ENCODE measurements at regions not wholly inside any gene's neighbourhood (a gene's known extent, or its start where the extent isn't known, plus 50 kb on each side); places are given as distances from the start of the nearest gene placed in this dataset.
A peak's percentile ranks its signal among the peaks of the same experiment; 100 is the strongest.

GRCh38 chr9:84393266-84393950, 52.9 kb upstream of the SLC28A3 start:
- no peak for DNase-seq
- intact Hi-C loops (cut with DNase I), result loop anchor here (10.0 kb wide), 2 partner anchors 271 to 561 kb away; partner anchors contain the start of gene NTRK2

DNA sequence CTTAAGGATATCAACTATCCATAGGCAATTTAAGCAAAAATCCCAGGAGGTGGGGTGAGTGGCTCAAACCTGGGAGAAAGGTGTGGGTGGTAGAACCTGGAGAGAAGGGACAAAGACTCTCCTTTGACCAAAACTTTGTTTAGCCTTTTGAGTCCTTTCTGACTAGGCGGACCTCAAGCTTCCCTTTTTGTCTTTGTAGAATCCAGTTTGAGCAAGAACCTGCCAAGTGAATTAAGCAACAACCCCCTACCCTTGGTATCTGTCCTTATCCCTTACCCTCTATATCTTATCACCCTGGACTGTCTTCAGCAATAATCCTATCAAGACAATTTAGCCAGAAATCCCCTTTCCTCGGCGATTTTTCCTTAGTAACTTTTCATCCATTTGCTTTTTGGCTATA, 53.5 kb upstream of the SLC28A3 start:
- no peak for DNase-seq
- intact Hi-C loops (cut with DNase I), result loop anchor here (10.0 kb wide), 2 partner anchors 271 to 561 kb away; partner anchors contain the start of gene NTRK2

DNA sequence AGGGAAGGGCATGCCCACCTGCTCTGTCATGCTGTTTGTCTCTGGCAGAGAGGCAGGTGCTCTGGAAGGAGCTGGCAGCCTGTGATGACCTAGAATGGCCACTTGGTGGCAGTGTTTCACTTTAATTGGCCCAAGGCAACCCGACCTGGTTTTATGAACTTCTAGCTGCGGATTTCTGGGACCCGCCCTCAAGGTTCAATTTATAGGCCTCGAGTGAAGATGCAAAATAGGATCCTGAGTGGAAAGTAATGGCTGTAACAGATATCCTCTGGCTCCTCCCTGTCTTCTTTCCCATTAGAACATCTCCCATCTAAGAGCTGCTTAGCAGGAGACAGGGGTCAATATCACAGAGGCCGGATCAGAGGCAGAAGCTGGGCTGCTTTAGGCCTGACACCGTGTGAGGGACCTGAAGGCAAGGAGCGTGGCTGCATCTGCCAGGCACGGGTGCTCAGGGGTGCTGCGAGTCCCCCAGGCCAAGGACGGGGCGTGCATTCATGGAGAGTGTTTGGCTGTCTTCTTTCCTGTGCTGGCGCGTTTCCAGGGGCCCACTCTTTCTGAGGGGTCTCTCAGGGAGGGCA, 56.7 kb upstream of the SLC28A3 start:
- peak; percentile 12 to 89 (median 77) for DNase-seq
- intact Hi-C loops (cut with DNase I), result loop anchor here (10.0 kb wide), 2 partner anchors 268 to 558 kb away; partner anchors contain the start of gene NTRK2

- DNase-seq, result no peak
- intact Hi-C loops (cut with DNase I), result loop anchor here (10.0 kb wide), 2 partner anchors 267 to 557 kb away; partner anchors contain the start of gene NTRK2
Measured at GRCh38 chr9:84397822-84398221, 57.3 kb upstream of the SLC28A3 start.

DNA sequence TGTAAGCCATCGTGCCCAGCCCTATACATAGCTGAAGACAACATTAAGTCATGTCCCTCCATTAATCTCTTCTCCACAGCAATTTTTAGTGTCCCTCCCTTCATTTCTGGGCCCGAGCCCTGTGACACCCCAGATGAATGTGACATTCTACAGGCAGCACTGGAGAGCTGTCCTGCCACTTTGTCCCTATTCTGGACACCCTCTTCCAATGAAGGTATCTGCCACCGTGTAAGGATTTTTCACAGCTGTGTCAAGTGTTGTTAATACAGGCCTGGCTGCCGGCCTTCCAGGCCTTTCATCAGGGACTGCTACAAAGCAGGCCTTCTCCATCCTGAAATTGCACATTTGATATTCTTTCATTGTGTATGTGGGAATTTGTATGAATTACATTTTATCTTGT, 62.0 kb upstream of the SLC28A3 start:
- DNase-seq, result no peak
- intact Hi-C loops (cut with DNase I), result no loop called here

GRCh38 chr9:84403288-84403687, 62.7 kb upstream of the SLC28A3 start:
- DNase-seq, result no peak
- intact Hi-C loops (cut with DNase I), result no loop called here

GRCh38 chr9:84404095-84404686, 63.6 kb upstream of the SLC28A3 start:
- intact Hi-C loops (cut with DNase I), result no loop called here
- DNase-seq, result peak in 2 of 42 donors; percentile 5 to 9

- no peak for DNase-seq
- intact Hi-C loops (cut with DNase I), result no loop called here
Measured at GRCh38 chr9:84405667-84406066, 65.1 kb upstream of the SLC28A3 start.

DNA sequence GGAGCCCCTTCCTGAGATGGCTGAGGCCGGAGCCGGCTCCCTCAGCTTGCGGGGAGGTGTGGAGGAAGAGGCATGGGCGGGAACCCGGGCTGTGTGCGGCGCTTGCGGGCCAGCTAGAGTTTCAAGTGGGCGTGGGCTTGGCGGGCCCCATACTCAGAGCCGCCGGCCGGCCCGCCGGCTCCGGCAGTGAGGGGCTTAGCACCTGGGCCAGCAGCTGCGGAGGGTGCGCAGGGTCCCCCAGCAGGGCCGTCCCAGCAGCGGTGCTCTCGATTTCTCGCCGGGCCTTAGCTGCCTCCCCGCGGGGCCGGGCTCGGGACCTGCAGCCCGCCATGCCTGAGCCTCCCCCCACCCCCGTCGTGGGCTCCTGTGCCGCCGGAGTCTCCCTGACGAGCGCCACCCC, 67.9 kb upstream of the SLC28A3 start:
- DNase-seq, result no peak
- intact Hi-C loops (cut with DNase I), result no loop called here

DNA sequence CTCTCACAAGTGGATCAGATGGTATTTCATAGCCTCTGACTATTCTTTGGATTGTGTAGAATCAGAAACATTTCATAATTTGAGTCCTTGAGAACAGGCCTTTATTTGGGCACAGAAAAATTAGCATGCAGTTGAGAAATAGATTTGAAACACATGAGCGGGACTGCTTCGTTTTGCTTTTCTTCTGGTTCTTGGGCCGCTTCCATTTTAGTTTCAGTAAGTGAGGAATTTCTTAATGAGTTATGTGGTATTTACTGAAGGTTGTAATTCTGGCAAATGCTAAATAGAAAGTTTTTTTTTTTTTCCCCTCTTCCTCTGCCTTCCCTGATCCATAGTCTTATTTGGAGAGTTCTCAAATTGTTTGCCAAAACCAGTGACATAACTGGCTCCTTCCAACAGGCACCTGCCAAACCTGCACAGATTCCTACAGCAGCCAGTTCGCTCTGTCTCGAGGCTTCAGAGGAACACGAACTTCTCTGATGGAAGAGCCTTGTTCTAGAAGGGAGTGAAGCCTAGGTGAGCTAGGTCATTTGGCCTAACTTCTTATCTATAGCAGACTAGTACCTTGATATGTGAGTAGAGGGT, 71.2 kb upstream of the SLC28A3 start:
- intact Hi-C loops (cut with DNase I), result no loop called here
- DNase-seq, result no peak

- no peak for DNase-seq
- intact Hi-C loops (cut with DNase I), result no loop called here
Measured at GRCh38 chr9:84412654-84413053, 72.1 kb upstream of the SLC28A3 start.

DNA sequence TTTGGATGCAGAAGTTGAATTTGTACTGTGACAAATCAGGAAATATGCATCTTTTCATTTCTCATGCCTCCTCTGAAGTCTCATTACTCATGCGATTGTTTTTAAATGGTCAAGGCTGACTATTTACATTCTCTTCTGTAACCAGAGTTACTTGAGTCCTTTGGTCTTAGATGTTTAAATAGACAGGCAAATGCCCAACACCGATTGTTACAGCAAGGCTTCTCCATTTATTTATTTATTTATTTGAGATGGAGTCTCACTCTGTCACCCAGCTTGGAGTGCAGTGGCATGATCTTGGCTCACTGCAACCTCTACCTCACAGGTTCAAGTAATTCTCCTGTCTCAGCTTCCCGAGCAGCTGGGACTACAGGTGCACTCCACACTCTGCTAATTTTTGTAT, 72.7 kb upstream of the SLC28A3 start:
- no peak for DNase-seq
- intact Hi-C loops (cut with DNase I), result no loop called here

DNA sequence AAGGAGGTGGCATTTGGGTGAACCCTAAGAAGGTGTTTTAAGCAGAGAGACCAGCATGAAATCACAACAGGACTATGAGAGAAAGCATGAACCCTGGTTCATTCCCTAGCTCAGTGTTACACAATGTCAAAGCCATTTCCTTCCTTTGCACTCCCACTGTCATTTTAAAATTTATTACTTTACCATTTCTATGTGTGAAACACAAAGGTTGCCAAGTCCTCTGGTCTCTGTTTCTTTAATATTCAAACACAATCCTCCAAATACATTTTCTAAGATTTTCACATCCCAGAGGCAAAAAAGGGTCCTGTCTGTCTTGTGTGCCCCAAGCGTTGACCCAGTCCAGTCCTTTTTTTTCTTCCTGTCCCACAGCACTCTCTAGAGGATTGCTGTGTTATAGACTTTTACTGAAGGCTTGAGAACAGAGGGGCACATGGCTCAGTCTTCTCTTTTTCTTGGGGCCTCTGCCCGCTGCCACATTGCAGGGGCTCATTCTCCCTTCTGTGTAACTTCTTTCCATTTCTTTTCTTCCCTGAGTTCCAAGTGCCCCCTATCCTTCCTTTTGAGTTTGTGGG, 78.6 kb upstream of the SLC28A3 start:
- intact Hi-C loops (cut with DNase I), result no loop called here
- DNase-seq, result no peak

DNA sequence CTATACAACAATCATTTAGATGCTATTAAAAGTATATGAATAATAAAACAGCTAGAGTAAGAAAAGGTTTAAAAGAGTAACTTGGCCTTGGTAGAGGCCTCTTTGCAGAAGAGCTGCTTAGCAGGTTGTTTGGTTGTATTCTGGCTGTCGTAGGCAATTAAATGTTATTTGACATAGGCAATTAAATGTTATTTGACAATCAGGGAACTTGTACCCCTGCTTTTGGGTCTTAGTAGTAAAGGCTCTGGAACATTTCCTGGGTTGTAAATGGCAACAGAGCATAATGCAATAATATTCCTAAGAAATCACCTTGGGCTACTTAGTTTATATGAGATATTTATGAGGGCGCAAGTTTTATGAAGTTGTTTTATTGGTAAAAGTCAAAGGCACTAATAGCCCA, 84.4 kb upstream of the SLC28A3 start:
- no peak for DNase-seq
- intact Hi-C loops (cut with DNase I), result no loop called here

GRCh38 chr9:84432746-84433145, 92.2 kb upstream of the SLC28A3 start:
- intact Hi-C loops (cut with DNase I), result no loop called here
- DNase-seq, result no peak

DNA sequence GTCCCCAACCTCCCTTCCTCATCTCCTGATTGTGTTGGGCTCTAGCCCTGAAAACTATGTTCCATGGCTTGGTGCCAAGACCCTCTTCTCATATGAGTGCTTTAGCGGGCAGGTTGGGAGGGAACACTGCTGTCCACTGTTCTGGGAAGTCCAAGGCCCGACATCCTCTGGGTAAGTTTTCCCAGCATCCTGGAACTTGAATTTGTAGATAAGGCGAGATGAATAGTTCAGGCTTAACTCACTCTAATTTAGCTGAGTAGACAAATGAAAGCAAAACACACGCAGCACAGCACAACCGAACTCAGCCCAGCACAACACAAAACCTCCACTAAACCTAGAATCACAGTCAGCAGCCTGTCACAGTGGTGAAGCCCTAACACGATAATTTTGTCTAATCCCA, 95.3 kb upstream of the SLC28A3 start:
- intact Hi-C loops (cut with DNase I), result no loop called here

GRCh38 chr9:84436386-84437109, 96.0 kb upstream of the SLC28A3 start:
- DNase-seq, result peak in 4 of 42 donors; percentile 6 to 40 (median 15)
- intact Hi-C loops (cut with DNase I), result no loop called here

More for the DNA sequence above, 95.3 kb upstream of the SLC28A3 start:
- no peak for DNase-seq

DNA sequence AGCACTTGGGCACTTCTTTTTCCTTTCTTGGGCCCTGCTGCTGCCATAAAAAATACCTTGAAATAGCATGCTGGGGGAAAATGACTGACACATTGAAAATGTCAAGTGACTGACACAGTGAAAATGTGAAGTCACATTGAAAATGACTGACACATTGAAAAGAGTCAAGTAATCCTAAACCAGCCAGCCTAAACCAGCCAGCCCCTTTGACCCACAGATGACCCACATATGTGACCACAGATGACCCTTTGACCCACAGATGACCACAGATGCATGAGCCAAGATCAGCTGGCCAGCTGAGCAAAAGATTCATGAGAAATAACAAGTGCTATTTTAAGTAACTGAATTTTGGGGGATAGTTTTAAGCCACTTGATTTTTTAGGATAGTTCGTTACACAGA, 97.8 kb upstream of the SLC28A3 start:
- no peak for DNase-seq
- intact Hi-C loops (cut with DNase I), result no loop called here

GRCh38 chr9:84439250-84439649, 98.7 kb upstream of the SLC28A3 start:
- intact Hi-C loops (cut with DNase I), result no loop called here
- DNase-seq, result no peak
